ENCODE measurements at regions not wholly inside any gene's neighbourhood (a gene's known extent, or its start where the extent isn't known, plus 50 kb on each side); places are given as distances from the start of the nearest gene placed in this dataset.

- DNase-seq, result no peak
- TF ChIP-seq, protein P1, sequence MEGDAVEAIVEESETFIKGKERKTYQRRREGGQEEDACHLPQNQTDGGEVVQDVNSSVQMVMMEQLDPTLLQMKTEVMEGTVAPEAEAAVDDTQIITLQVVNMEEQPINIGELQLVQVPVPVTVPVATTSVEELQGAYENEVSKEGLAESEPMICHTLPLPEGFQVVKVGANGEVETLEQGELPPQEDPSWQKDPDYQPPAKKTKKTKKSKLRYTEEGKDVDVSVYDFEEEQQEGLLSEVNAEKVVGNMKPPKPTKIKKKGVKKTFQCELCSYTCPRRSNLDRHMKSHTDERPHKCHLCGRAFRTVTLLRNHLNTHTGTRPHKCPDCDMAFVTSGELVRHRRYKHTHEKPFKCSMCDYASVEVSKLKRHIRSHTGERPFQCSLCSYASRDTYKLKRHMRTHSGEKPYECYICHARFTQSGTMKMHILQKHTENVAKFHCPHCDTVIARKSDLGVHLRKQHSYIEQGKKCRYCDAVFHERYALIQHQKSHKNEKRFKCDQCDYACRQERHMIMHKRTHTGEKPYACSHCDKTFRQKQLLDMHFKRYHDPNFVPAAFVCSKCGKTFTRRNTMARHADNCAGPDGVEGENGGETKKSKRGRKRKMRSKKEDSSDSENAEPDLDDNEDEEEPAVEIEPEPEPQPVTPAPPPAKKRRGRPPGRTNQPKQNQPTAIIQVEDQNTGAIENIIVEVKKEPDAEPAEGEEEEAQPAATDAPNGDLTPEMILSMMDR (IDR thresholded peaks at IDR 0.05), result no peak
- TF ChIP-seq POLR2A (IDR thresholded peaks at IDR 0.05), result no peak
- Histone ChIP-seq H3K4me1 (no peaks in the 10 kb centered on the region), H3K27ac (no peak overlapping the region), H3K9me3 (no peaks in the 10 kb centered on the region), H3K27me3 (no peaks in the 10 kb centered on the region), H3K36me3 (no peaks in the 10 kb centered on the region), H3K4me3 (no peak overlapping the region)
- no peak for ATAC-seq
- WGBS (ENCODE audit: insufficient coverage, low coverage, low lambda C conversion rate, missing lambda C conversion rate), result 56% methylated on average over 4 of the region's 4 CpGs
- intact Hi-C loops (cut with DNase I), result no loop called here
These were observed 297.7 kb downstream of the SATB2 start for GRCh38 chr2:199160081-199160480.

GRCh38 chr2:199148076-199148845, 309.5 kb downstream of the SATB2 start:
- Histone ChIP-seq H3K27me3 (no peaks in the 10 kb centered on the region), H3K4me3 (no peak overlapping the region), H3K9me3 (no peaks in the 10 kb centered on the region), H3K4me1 (no peaks in the 10 kb centered on the region), H3K36me3 (no peaks in the 10 kb centered on the region), H3K27ac (no peak overlapping the region)
- no peak for ATAC-seq
- TF ChIP-seq, protein P1 (IDR thresholded peaks at IDR 0.05), result no peak
- no peak for TF ChIP-seq POLR2A (IDR thresholded peaks at IDR 0.05)
- 47% methylated on average over 3 of the region's 3 CpGs for WGBS (ENCODE audit: insufficient coverage, low coverage, low lambda C conversion rate, missing lambda C conversion rate)
- no peak for DNase-seq
- intact Hi-C loops (cut with DNase I), result no loop called here

- Histone ChIP-seq H3K4me1 (no peaks in the 10 kb centered on the region), H3K36me3 (no peaks in the 10 kb centered on the region), H3K27me3 (no peaks in the 10 kb centered on the region), H3K4me3 (no peak overlapping the region), H3K27ac (no peak overlapping the region), H3K9me3 (no peaks in the 10 kb centered on the region)
- DNase-seq (no peak), ATAC-seq (no peak)
- intact Hi-C loops (cut with DNase I), result no loop called here
- no peak for TF ChIP-seq POLR2A (IDR thresholded peaks at IDR 0.05)
- TF ChIP-seq, protein P1 (IDR thresholded peaks at IDR 0.05), result no peak
These were observed 310.5 kb downstream of the SATB2 start for GRCh38 chr2:199147216-199147615.

DNA sequence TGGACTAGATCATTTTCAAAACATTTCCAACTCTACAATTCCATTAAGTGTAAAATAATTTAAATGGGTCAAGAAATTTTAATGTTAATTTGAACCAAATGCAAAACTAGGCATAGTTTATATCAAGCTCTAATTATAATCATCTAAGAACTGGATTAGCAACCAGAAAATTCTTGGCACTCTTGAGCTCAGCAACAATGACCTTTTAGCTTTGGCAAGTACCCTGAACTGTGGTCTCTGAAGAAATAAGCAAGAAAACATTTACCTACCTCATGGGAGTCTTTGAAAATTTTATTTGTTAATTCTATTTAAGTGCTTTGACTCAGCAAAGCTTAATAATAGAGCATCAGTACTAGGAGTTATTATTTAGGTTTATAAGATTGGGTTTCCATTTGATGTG, 313.2 kb downstream of the SATB2 start:
- Histone ChIP-seq H3K27me3 (no peaks in the 10 kb centered on the region), H3K27ac (no peak overlapping the region), H3K9me3 (no peaks in the 10 kb centered on the region), H3K4me1 (no peaks in the 10 kb centered on the region), H3K36me3 (no peaks in the 10 kb centered on the region), H3K4me3 (no peak overlapping the region)
- ATAC-seq, result no peak
- intact Hi-C loops (cut with DNase I), result no loop called here
- DNase-seq, result no peak
- TF ChIP-seq, protein P1 (IDR thresholded peaks at IDR 0.05), result no peak
- TF ChIP-seq POLR2A (IDR thresholded peaks at IDR 0.05), result no peak

DNA sequence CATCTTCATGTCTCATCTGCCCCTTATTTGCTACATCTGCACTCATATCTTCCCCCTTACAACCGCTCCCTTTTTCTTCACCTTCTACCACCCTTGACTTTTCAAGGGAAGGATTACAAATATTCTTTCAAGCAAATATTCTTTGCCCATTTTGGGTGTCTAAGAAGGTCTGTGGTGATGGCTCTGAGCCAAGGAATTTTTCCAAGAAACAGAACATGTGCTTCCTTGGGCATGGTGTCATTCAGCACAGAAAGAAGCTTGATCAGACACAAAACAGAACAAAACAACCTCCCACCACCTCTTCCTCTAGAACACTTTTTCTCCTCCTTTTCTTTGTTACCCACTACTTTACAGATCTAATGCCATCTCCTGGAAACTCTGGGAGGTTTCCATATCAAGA, 313.7 kb downstream of the SATB2 start:
- no peak for DNase-seq
- no peaks in the 10 kb centered on the region for H3K9me3 ChIP-seq
- H3K36me3 ChIP-seq, result no peaks in the 10 kb centered on the region
- H3K4me1 ChIP-seq, result no peaks in the 10 kb centered on the region
- no peaks in the 10 kb centered on the region for H3K27me3 ChIP-seq
- no peak for ATAC-seq
- no peak overlapping the region for H3K27ac ChIP-seq
- no peak for TF ChIP-seq POLR2A (IDR thresholded peaks at IDR 0.05)
- TF ChIP-seq, protein P1 (IDR thresholded peaks at IDR 0.05), result no peak
- intact Hi-C loops (cut with DNase I), result no loop called here
- no peak overlapping the region for H3K4me3 ChIP-seq
- WGBS (ENCODE audit: insufficient coverage, low coverage, low lambda C conversion rate, missing lambda C conversion rate), result 83% methylated on average over 1 of the region's 1 CpG
